ENCODE measurements at regions not wholly inside any gene's neighbourhood (a gene's known extent, or its start where the extent isn't known, plus 50 kb on each side); places are given as distances from the start of the nearest gene placed in this dataset.

GRCh38 chr2:194721227-194721626 lies 935.8 kb upstream of the SLC39A10 start:
- H3K79me2 ChIP-seq (ENCODE audit: low read length): no peaks in the 10 kb centered on the region
- H3K27ac ChIP-seq (ENCODE audit: low read length): no peak overlapping the region
- no peak overlapping the region for H2AFZ ChIP-seq (ENCODE audit: low read length)
- no peaks in the 10 kb centered on the region for H3K9me2 ChIP-seq (replicated peaks; ENCODE audit: insufficient read depth, low read length)
- H3K36me3 ChIP-seq (replicated peaks; ENCODE audit: insufficient read depth, low read length): no peaks in the 10 kb centered on the region
- H3K9ac ChIP-seq (ENCODE audit: low read length): no peak overlapping the region
- no peaks in the 10 kb centered on the region for H3K4me1 ChIP-seq (ENCODE audit: low read length)
- DNase-seq: no peak
- TF ChIP-seq EZH2 (optimal IDR thresholded peaks at IDR 0.05; ENCODE audit: low read depth, low read length): no peak
- TF ChIP-seq, protein P1, sequence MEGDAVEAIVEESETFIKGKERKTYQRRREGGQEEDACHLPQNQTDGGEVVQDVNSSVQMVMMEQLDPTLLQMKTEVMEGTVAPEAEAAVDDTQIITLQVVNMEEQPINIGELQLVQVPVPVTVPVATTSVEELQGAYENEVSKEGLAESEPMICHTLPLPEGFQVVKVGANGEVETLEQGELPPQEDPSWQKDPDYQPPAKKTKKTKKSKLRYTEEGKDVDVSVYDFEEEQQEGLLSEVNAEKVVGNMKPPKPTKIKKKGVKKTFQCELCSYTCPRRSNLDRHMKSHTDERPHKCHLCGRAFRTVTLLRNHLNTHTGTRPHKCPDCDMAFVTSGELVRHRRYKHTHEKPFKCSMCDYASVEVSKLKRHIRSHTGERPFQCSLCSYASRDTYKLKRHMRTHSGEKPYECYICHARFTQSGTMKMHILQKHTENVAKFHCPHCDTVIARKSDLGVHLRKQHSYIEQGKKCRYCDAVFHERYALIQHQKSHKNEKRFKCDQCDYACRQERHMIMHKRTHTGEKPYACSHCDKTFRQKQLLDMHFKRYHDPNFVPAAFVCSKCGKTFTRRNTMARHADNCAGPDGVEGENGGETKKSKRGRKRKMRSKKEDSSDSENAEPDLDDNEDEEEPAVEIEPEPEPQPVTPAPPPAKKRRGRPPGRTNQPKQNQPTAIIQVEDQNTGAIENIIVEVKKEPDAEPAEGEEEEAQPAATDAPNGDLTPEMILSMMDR (IDR thresholded peaks at IDR 0.05; ENCODE audit: low read length): no peak
- no peak overlapping the region for H3K4me2 ChIP-seq (ENCODE audit: low read depth, low read length)
- H4K20me1 ChIP-seq (ENCODE audit: insufficient read depth, low read length): no peaks in the 10 kb centered on the region
- no peak overlapping the region for H3K4me3 ChIP-seq (ENCODE audit: low read length)
- H3K9me3 ChIP-seq (replicated peaks; ENCODE audit: insufficient read depth, low read length): no peaks in the 10 kb centered on the region
- H3K27me3 ChIP-seq (replicated peaks; ENCODE audit: insufficient read depth, low read length): no peaks in the 10 kb centered on the region
- no peaks in the 10 kb centered on the region for H3F3A ChIP-seq (ENCODE audit: insufficient read depth, low read length)

DNA sequence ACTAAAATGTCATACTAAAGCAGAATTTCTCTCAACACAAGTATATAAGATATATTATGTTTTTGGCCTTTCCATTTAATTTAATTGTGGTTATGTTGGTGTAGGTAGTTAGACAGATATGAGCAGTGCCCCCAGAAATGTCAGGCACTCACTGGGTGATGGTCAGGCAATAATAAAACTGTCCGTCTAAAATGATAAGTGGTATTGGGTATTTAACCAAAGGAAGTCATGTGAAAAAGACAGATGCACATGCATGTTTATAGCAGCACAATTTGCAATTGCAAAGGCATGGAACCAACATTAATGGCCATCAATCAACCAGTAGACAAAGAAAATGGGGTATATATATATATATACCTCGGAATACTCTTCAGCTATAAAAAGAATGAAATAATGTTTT lies 936.6 kb upstream of the SLC39A10 start:
- Histone ChIP-seq H3K9me3 (replicated peaks; ENCODE audit: insufficient read depth, low read length) (no peaks in the 10 kb centered on the region), H3K9me2 (replicated peaks; ENCODE audit: insufficient read depth, low read length) (no peaks in the 10 kb centered on the region), H3K4me3 (ENCODE audit: low read length) (no peak overlapping the region), H2AFZ (ENCODE audit: low read length) (no peak overlapping the region), H3K27ac (ENCODE audit: low read length) (no peak overlapping the region), H3K4me2 (ENCODE audit: low read depth, low read length) (no peak overlapping the region), H3K36me3 (replicated peaks; ENCODE audit: insufficient read depth, low read length) (no peaks in the 10 kb centered on the region), H3K4me1 (ENCODE audit: low read length) (no peaks in the 10 kb centered on the region), H4K20me1 (ENCODE audit: insufficient read depth, low read length) (no peaks in the 10 kb centered on the region), H3K9ac (ENCODE audit: low read length) (no peak overlapping the region), H3F3A (ENCODE audit: insufficient read depth, low read length) (no peaks in the 10 kb centered on the region), H3K27me3 (replicated peaks; ENCODE audit: insufficient read depth, low read length) (no peaks in the 10 kb centered on the region), H3K79me2 (ENCODE audit: low read length) (no peaks in the 10 kb centered on the region)
- DNase-seq: no peak
- TF ChIP-seq, protein P1 (IDR thresholded peaks at IDR 0.05; ENCODE audit: low read length): no peak
- TF ChIP-seq EZH2phosphoT487 (IDR thresholded peaks at IDR 0.05; ENCODE audit: low read length) (no peak), EZH2 (optimal IDR thresholded peaks at IDR 0.05; ENCODE audit: low read depth, low read length) (no peak)

DNA sequence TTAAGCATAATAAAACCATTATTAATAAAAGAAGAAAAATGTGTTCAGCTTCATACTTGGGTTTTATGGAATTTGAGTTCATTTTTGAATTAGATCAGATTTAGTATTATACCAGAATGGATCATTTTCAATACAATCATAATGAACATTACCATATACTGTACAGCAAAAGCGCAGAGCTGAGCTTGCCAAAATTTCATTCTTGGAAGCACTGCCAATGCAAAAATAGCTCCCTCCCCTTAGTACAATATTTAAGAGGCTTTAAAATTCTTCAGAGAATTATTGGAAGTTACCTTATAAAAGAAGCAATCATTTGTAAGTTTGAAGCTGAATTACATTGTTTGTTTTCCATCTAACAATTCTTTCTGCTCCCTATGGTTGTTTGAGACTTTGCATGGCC lies 938.1 kb upstream of the SLC39A10 start:
- no peak for TF ChIP-seq EZH2phosphoT487 (IDR thresholded peaks at IDR 0.05; ENCODE audit: low read length)
- no peak for TF ChIP-seq EZH2 (optimal IDR thresholded peaks at IDR 0.05; ENCODE audit: low read depth, low read length)
- TF ChIP-seq, protein P1 (IDR thresholded peaks at IDR 0.05; ENCODE audit: low read length): no peak
- H3K4me1 ChIP-seq (ENCODE audit: low read length): no peaks in the 10 kb centered on the region
- H3K9ac ChIP-seq (ENCODE audit: low read length): no peak overlapping the region

More for the DNA sequence above, 938.1 kb upstream of the SLC39A10 start:
- Histone ChIP-seq H3K4me3 (ENCODE audit: low read length) (no peak overlapping the region), H3K4me2 (ENCODE audit: low read depth, low read length) (no peak overlapping the region), H3K9me2 (replicated peaks; ENCODE audit: insufficient read depth, low read length) (no peaks in the 10 kb centered on the region), H2AFZ (ENCODE audit: low read length) (no peak overlapping the region), H3K27ac (ENCODE audit: low read length) (no peak overlapping the region), H4K20me1 (ENCODE audit: insufficient read depth, low read length) (no peaks in the 10 kb centered on the region), H3F3A (ENCODE audit: insufficient read depth, low read length) (no peaks in the 10 kb centered on the region), H3K79me2 (ENCODE audit: low read length) (no peaks in the 10 kb centered on the region), H3K36me3 (replicated peaks; ENCODE audit: insufficient read depth, low read length) (no peaks in the 10 kb centered on the region), H3K27me3 (replicated peaks; ENCODE audit: insufficient read depth, low read length) (no peaks in the 10 kb centered on the region), H3K9me3 (replicated peaks; ENCODE audit: insufficient read depth, low read length) (no peaks in the 10 kb centered on the region)
- DNase-seq: no peak
